Left lung (tissue), 4 donors: ENCODE measurements at regions not wholly inside any gene's neighbourhood (a gene's known extent, or its start where the extent isn't known, plus 50 kb on each side); places are given as distances from the start of the nearest gene placed in this dataset.
"Not testable (repeated sequence)": the region's sequence is repeated elsewhere in the genome, so short reads cannot be mapped to it uniquely, and the experiment has no call there.

Source experiments
- ATAC-seq: fragments of 200-7000 bp; cut with Tn5 transposase; one replicate; pipeline ENCODE4 v1.9.1; 2020; ENCODE audit warnings: moderate library complexity
- DNase-seq, 4 donors: peaks; one replicate each; pipeline ENCODE4 v3.0.0-alpha.2; 2013 to 2020
- H3K27ac ChIP-seq, 2 donors: fragments of 200-600 bp; sonication (generic) in 1 of 2; one replicate each; pipeline versions ENCODE4 v1.5.0 to v1.8.0; 2020 to 2021
- H3K27me3 ChIP-seq, 2 donors: fragments of 200-600 bp; sonication (generic) in 1 of 2; one replicate each; pipeline versions ENCODE4 v1.5.0 to v1.8.0; 2020 to 2021
- H3K36me3 ChIP-seq, 2 donors: fragments of 200-600 bp; sonication (generic) in 1 of 2; one replicate each; pipeline versions ENCODE4 v1.5.0 to v1.8.0; 2020 to 2021
- H3K4me1 ChIP-seq, 2 donors: fragments of 200-600 bp; one replicate each; pipeline ENCODE4 v1.8.0; 2021
- H3K4me3 ChIP-seq, 2 donors: fragments of 200-600 bp; sonication (generic) in 1 of 2; one replicate each; pipeline versions ENCODE4 v1.5.0 to v1.8.0; 2020 to 2021; ENCODE audit warnings: mild to moderate bottlenecking in 1 of 2
- H3K9me3 ChIP-seq, 2 donors: fragments of 200-600 bp; sonication (generic) in 1 of 2; one replicate each; pipeline versions ENCODE4 v1.5.0 to v1.8.0; 2020 to 2021
- CTCF ChIP-seq, 2 donors: fragments of 200-600 bp; sonication (generic) in 1 of 2; IDR thresholded peaks; one replicate each; pipeline versions ENCODE4 v1.5.0 to v1.8.0; 2021; ENCODE audit warnings: antibody characterized with exemption in 2 of 2
- intact Hi-C, 2 donors: fragments of 100-400 bp; cut with DNase I; formaldehyde crosslinking; loops; one replicate each; pipeline versions ENCODE4 v1.11.2 to v1.14.2; 2022
- donor health status: DM: no; HTN: yes; CAD: no.
- donor health status: DM: no; HTN: no; CAD: no.

- Histone ChIP-seq H3K4me3 (no peak overlapping the region), H3K36me3 (no peaks in the 10 kb centered on the region), H3K27me3 (no peaks in the 10 kb centered on the region), H3K27ac (no peak overlapping the region), H3K9me3 (no peaks in the 10 kb centered on the region), H3K4me1 (peaks cover 6 to 8% of the 10 kb centered on the region in 2 donors)
- TF ChIP-seq CTCF (IDR thresholded peaks at IDR 0.05): no peak
- ATAC-seq: no peak
- intact Hi-C loops: no loop called here
- DNase-seq: no peak
Observed at GRCh38 chr18:39450958-39451357, 1885.4 kb upstream of the CELF4 start.

GRCh38 chr18:39449566-39449965 lies 1884.0 kb upstream of the CELF4 start:
- no peak overlapping the region for H3K27ac ChIP-seq
- intact Hi-C loops: no loop called here
- ATAC-seq (no peak), DNase-seq (no peak)
- no peaks in the 10 kb centered on the region for H3K9me3 ChIP-seq
- no peak for TF ChIP-seq CTCF (IDR thresholded peaks at IDR 0.05)
- no peaks in the 10 kb centered on the region for H3K27me3 ChIP-seq
- no peak overlapping the region for H3K4me3 ChIP-seq
- peaks cover 6 to 8% of the 10 kb centered on the region in 2 donors for H3K4me1 ChIP-seq
- H3K36me3 ChIP-seq: no peaks in the 10 kb centered on the region

GRCh38 chr18:39448942-39449341 lies 1883.3 kb upstream of the CELF4 start:
- Histone ChIP-seq H3K27me3 (no peaks in the 10 kb centered on the region), H3K4me3 (no peak overlapping the region), H3K27ac (no peak overlapping the region), H3K36me3 (no peaks in the 10 kb centered on the region), H3K9me3 (no peaks in the 10 kb centered on the region), H3K4me1 (peaks cover 6% of the 10 kb centered on the region in 2 donors)
- no peak for DNase-seq
- intact Hi-C loops: no loop called here
- no peak for ATAC-seq
- TF ChIP-seq CTCF (IDR thresholded peaks at IDR 0.05): no peak

- H3K4me1 ChIP-seq, ATAC-seq, DNase-seq: not testable (repeated sequence)
Observed at GRCh38 chr18:39444957-39445356, 1879.4 kb upstream of the CELF4 start.

GRCh38 chr18:39441648-39442047 lies 1876.0 kb upstream of the CELF4 start:
- no peak overlapping the region for H3K27ac ChIP-seq
- DNase-seq (no peak), ATAC-seq (no peak)
- no peaks in the 10 kb centered on the region for H3K27me3 ChIP-seq
- intact Hi-C loops: no loop called here
- H3K4me1 ChIP-seq: no peaks in the 10 kb centered on the region
- H3K36me3 ChIP-seq: no peaks in the 10 kb centered on the region
- no peak for TF ChIP-seq CTCF (IDR thresholded peaks at IDR 0.05)
- no peak overlapping the region for H3K4me3 ChIP-seq
- no peaks in the 10 kb centered on the region for H3K9me3 ChIP-seq

More at GRCh38 chr18:39444957-39445356, 1879.4 kb upstream of the CELF4 start:
- H3K27me3 ChIP-seq, H3K27ac ChIP-seq, H3K9me3 ChIP-seq, H3K4me3 ChIP-seq, intact Hi-C loops, H3K36me3 ChIP-seq: not testable (repeated sequence)

- intact Hi-C loops: no loop called here
- no peaks in the 10 kb centered on the region for H3K4me1 ChIP-seq
- no peak overlapping the region for H3K27ac ChIP-seq
- no peaks in the 10 kb centered on the region for H3K9me3 ChIP-seq
- H3K36me3 ChIP-seq: no peaks in the 10 kb centered on the region
- no peak for DNase-seq
- no peak overlapping the region for H3K4me3 ChIP-seq
- ATAC-seq: no peak
- no peaks in the 10 kb centered on the region for H3K27me3 ChIP-seq
- no peak for TF ChIP-seq CTCF (IDR thresholded peaks at IDR 0.05)
Observed at GRCh38 chr18:39435996-39436395, 1870.4 kb upstream of the CELF4 start.
